ENCODE measurements at regions not wholly inside any gene's neighbourhood (a gene's known extent, or its start where the extent isn't known, plus 50 kb on each side); places are given as distances from the start of the nearest gene placed in this dataset.

GRCh38 chr21:41631564-41632461, 123.9 kb upstream of the TMPRSS2 start:
- Histone ChIP-seq H3K27ac (no peak overlapping the region), H3K4me1 (no peaks in the 10 kb centered on the region), H3K27me3 (peaks cover 0 to 13% (median 1%) of the 10 kb centered on the region in 7 donors), H3K36me3 (no peaks in the 10 kb centered on the region), H3K4me3 (no peak overlapping the region), H3K9me3 (peaks cover 0 to 12% (median 0%) of the 10 kb centered on the region in 11 donors)
- DNase-seq (no peak), ATAC-seq (no peak)
- TF ChIP-seq CTCF (IDR thresholded peaks at IDR 0.05) = no peak
- WGBS, 2 donors = 77 to 79% methylated on average over 14 of the region's 14 CpGs
- intact Hi-C loops (cut with DNase I) = no loop called here

DNA sequence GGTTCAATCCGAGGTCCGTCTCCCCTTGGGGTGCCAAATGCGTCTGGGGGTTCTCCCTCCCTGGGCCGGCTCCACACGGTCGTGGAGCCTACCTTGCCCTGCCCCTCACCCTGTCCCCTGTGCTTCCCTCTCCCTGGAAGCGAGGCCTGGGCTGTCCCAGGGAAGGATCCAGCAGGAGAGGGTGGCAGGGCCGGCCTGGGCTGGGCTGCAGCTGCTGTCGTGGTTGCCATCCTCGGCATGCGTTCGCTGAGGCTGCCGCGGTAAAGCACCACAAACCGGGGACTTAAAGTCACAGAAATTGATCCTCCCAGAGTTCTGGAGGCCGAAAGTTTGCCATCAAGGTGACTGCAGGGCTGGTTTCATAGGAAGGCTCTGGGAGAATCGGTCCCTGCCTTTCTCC, 123.0 kb upstream of the TMPRSS2 start:
- DNase-seq (no peak), ATAC-seq (no peak)
- Histone ChIP-seq H3K27me3 (peaks cover 0 to 21% (median 10%) of the 10 kb centered on the region in 7 donors), H3K4me3 (no peak overlapping the region), H3K27ac (no peak overlapping the region), H3K4me1 (no peaks in the 10 kb centered on the region), H3K9me3 (peaks cover 0 to 12% (median 0%) of the 10 kb centered on the region in 11 donors), H3K36me3 (no peaks in the 10 kb centered on the region)
- TF ChIP-seq CTCF (IDR thresholded peaks at IDR 0.05) = no peak
- intact Hi-C loops (cut with DNase I) = no loop called here
- 90 to 93% methylated on average over 17 of the region's 17 CpGs for whole genome bisulfite sequencing, 2 donors

- DNase-seq = no peak
- Histone ChIP-seq H3K9me3 (peaks cover 0 to 12% (median 0%) of the 10 kb centered on the region in 11 donors), H3K27ac (no peak overlapping the region), H3K27me3 (peaks cover 0 to 26% (median 15%) of the 10 kb centered on the region in 7 donors), H3K4me3 (no peak overlapping the region), H3K4me1 (no peaks in the 10 kb centered on the region), H3K36me3 (no peaks in the 10 kb centered on the region)
- ATAC-seq = no peak
- intact Hi-C loops (cut with DNase I) = no loop called here
- TF ChIP-seq CTCF (IDR thresholded peaks at IDR 0.05) = no peak
- 92 to 95% methylated on average over 14 of the region's 14 CpGs for WGBS, 2 donors
Observed at GRCh38 chr21:41630249-41630648, 122.3 kb upstream of the TMPRSS2 start.

GRCh38 chr21:41628256-41628655, 120.3 kb upstream of the TMPRSS2 start:
- no peak for TF ChIP-seq CTCF (IDR thresholded peaks at IDR 0.05)
- intact Hi-C loops (cut with DNase I) = no loop called here
- peaks cover 0 to 12% (median 0%) of the 10 kb centered on the region in 11 donors for H3K9me3 ChIP-seq
- H3K36me3 ChIP-seq = no peaks in the 10 kb centered on the region
- H3K27ac ChIP-seq = no peak overlapping the region
- no peak for DNase-seq
- 29 to 40% methylated on average over 4 of the region's 4 CpGs for WGBS, 2 donors
- peaks cover 0 to 38% (median 16%) of the 10 kb centered on the region in 7 donors for H3K27me3 ChIP-seq
- no peak overlapping the region for H3K4me3 ChIP-seq
- ATAC-seq = no peak
- H3K4me1 ChIP-seq = no peaks in the 10 kb centered on the region

Measured in heart right ventricle (tissue), 16 donors.